ENCODE measurements at regions not wholly inside any gene's neighbourhood (a gene's known extent, or its start where the extent isn't known, plus 50 kb on each side); places are given as distances from the start of the nearest gene placed in this dataset.

- no peak for DNase-seq (ENCODE audit: low spot score)
Observed at GRCh38 chr9:90024409-90024808, 419.6 kb downstream of the GADD45G start.

GRCh38 chr9:90024823-90025222 lies 420.0 kb downstream of the GADD45G start:
- DNase-seq (ENCODE audit: low spot score): no peak

- DNase-seq (ENCODE audit: low spot score): peak; percentile 5
Observed at GRCh38 chr9:90025816-90026215, 421.0 kb downstream of the GADD45G start.

- no peak for DNase-seq (ENCODE audit: low spot score)
Observed at GRCh38 chr9:90027296-90027790, 422.5 kb downstream of the GADD45G start.

GRCh38 chr9:90029386-90029785 lies 424.6 kb downstream of the GADD45G start:
- no peak for DNase-seq (ENCODE audit: low spot score)

GRCh38 chr9:90029996-90030395 lies 425.2 kb downstream of the GADD45G start:
- DNase-seq (ENCODE audit: low spot score): no peak

GRCh38 chr9:90032296-90033027 lies 427.6 kb downstream of the GADD45G start:
- no peak for DNase-seq (ENCODE audit: low spot score)

- no peak for DNase-seq (ENCODE audit: low spot score)
Observed at GRCh38 chr9:90033028-90033650, 428.3 kb downstream of the GADD45G start.

- DNase-seq (ENCODE audit: low spot score): no peak
Observed at GRCh38 chr9:90034071-90034470, 429.3 kb downstream of the GADD45G start.

- DNase-seq (ENCODE audit: low spot score): no peak
Observed at GRCh38 chr9:90035471-90035870, 430.7 kb downstream of the GADD45G start.

GRCh38 chr9:90037146-90037797 lies 432.5 kb downstream of the GADD45G start:
- no peak for DNase-seq (ENCODE audit: low spot score)

GRCh38 chr9:90038763-90039162 lies 434.0 kb downstream of the GADD45G start:
- no peak for DNase-seq (ENCODE audit: low spot score)

- DNase-seq (ENCODE audit: low spot score): peak; percentile 31
Observed at GRCh38 chr9:90044263-90044662, 439.5 kb downstream of the GADD45G start.

- peak; percentile 73 for DNase-seq (ENCODE audit: low spot score)
Observed at GRCh38 chr9:90044710-90045151, 439.9 kb downstream of the GADD45G start.

- DNase-seq (ENCODE audit: low spot score): no peak
Observed at GRCh38 chr9:90046317-90046861, 441.6 kb downstream of the GADD45G start.

- no peak for DNase-seq (ENCODE audit: low spot score)
Observed at GRCh38 chr9:90047828-90048227, 443.0 kb downstream of the GADD45G start.

GRCh38 chr9:90052366-90052765 lies 447.6 kb downstream of the GADD45G start:
- DNase-seq (ENCODE audit: low spot score): no peak

GRCh38 chr9:90053027-90053426 lies 448.2 kb downstream of the GADD45G start:
- no peak for DNase-seq (ENCODE audit: low spot score)

GRCh38 chr9:90054810-90055209 lies 450.0 kb downstream of the GADD45G start:
- DNase-seq (ENCODE audit: low spot score): no peak

- no peak for DNase-seq (ENCODE audit: low spot score)
Observed at GRCh38 chr9:90055226-90055625, 450.4 kb downstream of the GADD45G start.

GRCh38 chr9:90057361-90057760 lies 452.5 kb downstream of the GADD45G start:
- no peak for DNase-seq (ENCODE audit: low spot score)

GRCh38 chr9:90058182-90058763 lies 453.5 kb downstream of the GADD45G start:
- no peak for DNase-seq (ENCODE audit: low spot score)

Measured in LoVo (cell line).